Prostate gland (tissue), 2 donors: ENCODE measurements at regions not wholly inside any gene's neighbourhood (a gene's known extent, or its start where the extent isn't known, plus 50 kb on each side); places are given as distances from the start of the nearest gene placed in this dataset.

Experiments used
- DNase-seq: peaks from one replicate; pipeline ENCODE4 v3.0.0-alpha.2; 2019; ENCODE audit warnings: low spot score
- H3K27ac ChIP-seq, 2 donors: fragments of 200-600 bp; sonication (generic); 2 replicates each; pipeline ENCODE4 v1.5.1; 2017 to 2019
- H3K27me3 ChIP-seq: fragments of 200-600 bp; sonication (generic); replicated peaks from 2 replicates; pipeline ENCODE4 v1.5.1; 2019; ENCODE audit not compliant: insufficient read depth
- H3K36me3 ChIP-seq, 2 donors: fragments of 200-600 bp; sonication (generic); 1 replicate in 1 of 2; 2 replicates in 1 of 2; pipeline versions ENCODE4 v1.5.1 to v1.8.1; 2017 to 2019
- H3K4me1 ChIP-seq: fragments of 200-600 bp; sonication (generic); replicated peaks from 2 replicates; pipeline ENCODE4 v1.5.1; 2019
- H3K4me3 ChIP-seq, 2 donors: fragments of 200-600 bp; sonication (generic); 2 replicates each; pipeline ENCODE4 v1.5.1; 2017 to 2019
- H3K9me3 ChIP-seq: fragments of 200-600 bp; sonication (generic); 2 replicates; pipeline ENCODE4 v1.5.1; 2017
- POLR2A ChIP-seq: fragments of 450-650 bp; IDR thresholded peaks from one replicate; pipeline ENCODE4 v1.6.1; 2016; ENCODE audit warnings: antibody characterized with exemption, mild to moderate bottlenecking
- POLR2AphosphoS5 ChIP-seq: sonication (generic); formaldehyde crosslinking; IDR thresholded peaks from one replicate; pipeline ENCODE4 v1.6.1; 2017; ENCODE audit warnings: antibody characterized with exemption
- WGBS: methylation state at CpG from one replicate; pipeline ENCODE4 v1.1.5; 2018; 5-methylcytosine and 5-hydroxymethylcytosine counted together
- intact Hi-C: fragments of 100-400 bp; cut with DNase I; formaldehyde crosslinking; loops from one replicate; pipeline ENCODE4 v1.14.2; 2022
- TF ChIP-seq, protein P1 (sequence below), 4 experiments: fragments of 200-600 bp in 2 of 4; fragments of 450-650 bp in 2 of 4; sonication (generic) in 2 of 4; IDR thresholded peaks; 1 replicate in 3 of 4; 2 replicates in 1 of 4; pipeline ENCODE4 v1.5.1; 2016 to 2019; ENCODE audit warnings: antibody characterized with exemption in 4 of 4, mild to moderate bottlenecking in 2 of 4, moderate library complexity in 2 of 4

DNA sequence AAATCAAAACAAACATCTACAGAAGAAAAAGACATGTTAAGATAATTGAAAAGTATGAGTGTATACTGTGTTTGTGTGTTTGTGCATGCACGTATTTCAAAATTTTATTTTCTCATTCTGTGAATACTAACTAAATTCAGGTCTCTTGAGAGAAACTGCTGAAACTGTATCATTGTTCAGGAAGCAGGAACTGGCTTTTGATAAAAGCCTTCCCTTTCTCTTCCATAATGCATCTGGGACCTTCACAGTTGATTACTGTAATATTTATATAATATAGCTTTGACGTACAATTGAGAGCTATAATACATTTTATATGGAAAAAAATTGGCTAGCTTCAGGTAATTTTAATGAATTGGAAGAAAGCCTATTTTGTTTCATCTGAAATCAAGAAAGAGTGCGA lies 993.5 kb downstream of the SLC6A15 start:
- Histone ChIP-seq H3K27ac (no peak overlapping the region), H3K36me3 (no peaks in the 10 kb centered on the region), H3K4me3 (no peak overlapping the region), H3K9me3 (no peaks in the 10 kb centered on the region), H3K27me3 (no peaks in the 10 kb centered on the region), H3K4me1 (no peaks in the 10 kb centered on the region)
- WGBS, result 47% methylated on average over 3 of the region's 3 CpGs
- intact Hi-C loops, result no loop called here
- TF ChIP-seq POLR2A (no peak), POLR2AphosphoS5 (no peak)
- TF ChIP-seq, protein P1, sequence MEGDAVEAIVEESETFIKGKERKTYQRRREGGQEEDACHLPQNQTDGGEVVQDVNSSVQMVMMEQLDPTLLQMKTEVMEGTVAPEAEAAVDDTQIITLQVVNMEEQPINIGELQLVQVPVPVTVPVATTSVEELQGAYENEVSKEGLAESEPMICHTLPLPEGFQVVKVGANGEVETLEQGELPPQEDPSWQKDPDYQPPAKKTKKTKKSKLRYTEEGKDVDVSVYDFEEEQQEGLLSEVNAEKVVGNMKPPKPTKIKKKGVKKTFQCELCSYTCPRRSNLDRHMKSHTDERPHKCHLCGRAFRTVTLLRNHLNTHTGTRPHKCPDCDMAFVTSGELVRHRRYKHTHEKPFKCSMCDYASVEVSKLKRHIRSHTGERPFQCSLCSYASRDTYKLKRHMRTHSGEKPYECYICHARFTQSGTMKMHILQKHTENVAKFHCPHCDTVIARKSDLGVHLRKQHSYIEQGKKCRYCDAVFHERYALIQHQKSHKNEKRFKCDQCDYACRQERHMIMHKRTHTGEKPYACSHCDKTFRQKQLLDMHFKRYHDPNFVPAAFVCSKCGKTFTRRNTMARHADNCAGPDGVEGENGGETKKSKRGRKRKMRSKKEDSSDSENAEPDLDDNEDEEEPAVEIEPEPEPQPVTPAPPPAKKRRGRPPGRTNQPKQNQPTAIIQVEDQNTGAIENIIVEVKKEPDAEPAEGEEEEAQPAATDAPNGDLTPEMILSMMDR (IDR thresholded peaks at IDR 0.05), result no peak
- no peak for DNase-seq

DNA sequence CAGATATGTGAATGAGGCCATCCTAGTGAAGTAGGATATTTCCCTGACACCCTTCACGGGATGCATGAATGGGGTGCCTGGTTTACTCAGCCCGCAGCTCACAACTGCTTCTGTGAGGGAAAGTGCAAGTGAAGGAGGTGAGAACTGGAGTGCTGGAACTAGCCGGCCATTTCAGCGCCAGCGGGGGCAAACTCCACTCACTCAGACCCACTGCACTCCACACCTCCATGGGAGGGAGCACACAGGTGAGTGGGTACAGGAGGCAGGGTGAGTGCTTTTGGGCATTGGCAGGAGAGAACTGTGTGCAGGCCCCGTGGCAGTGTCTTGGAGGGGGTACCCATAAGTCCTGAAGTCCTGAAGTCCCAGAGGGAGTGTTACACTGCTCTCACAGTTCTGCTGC lies 1008.4 kb downstream of the SLC6A15 start:
- no peak for DNase-seq
- Histone ChIP-seq H3K4me1 (no peaks in the 10 kb centered on the region), H3K36me3 (no peaks in the 10 kb centered on the region), H3K27me3 (no peaks in the 10 kb centered on the region), H3K9me3 (no peaks in the 10 kb centered on the region), H3K4me3 (no peak overlapping the region), H3K27ac (no peak overlapping the region)
- WGBS, result 78% methylated on average over 6 of the region's 6 CpGs
- intact Hi-C loops, result no loop called here
- TF ChIP-seq POLR2A (no peak), POLR2AphosphoS5 (no peak)
- TF ChIP-seq, protein P1 (IDR thresholded peaks at IDR 0.05), result no peak

DNA sequence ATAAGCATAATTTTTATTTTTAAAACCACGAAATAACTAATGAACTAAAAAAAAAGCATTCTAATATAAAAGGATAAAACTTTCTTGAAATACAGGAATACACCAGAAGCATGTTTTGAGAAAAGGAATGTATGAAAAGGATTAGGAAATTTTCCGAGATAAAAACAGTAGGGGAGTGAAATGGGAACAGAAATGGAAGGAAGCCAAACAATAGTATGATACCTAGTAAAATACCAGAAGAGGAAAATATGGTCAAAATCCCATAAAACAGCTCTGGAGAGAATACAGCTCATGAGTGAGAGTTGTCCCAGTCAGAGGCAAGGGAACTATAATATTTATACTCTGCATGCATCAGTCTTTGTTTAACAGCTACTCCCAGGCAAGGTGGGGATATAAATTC lies 1016.2 kb downstream of the SLC6A15 start:
- H3K27me3 ChIP-seq, result no peaks in the 10 kb centered on the region
- intact Hi-C loops, result no loop called here
- H3K4me3 ChIP-seq, result no peak overlapping the region
- 56% methylated on average over 2 of the region's 2 CpGs for WGBS
- TF ChIP-seq POLR2AphosphoS5 (no peak), POLR2A (no peak)
- TF ChIP-seq, protein P1 (IDR thresholded peaks at IDR 0.05), result no peak
- H3K27ac ChIP-seq, result no peak overlapping the region
- no peaks in the 10 kb centered on the region for H3K4me1 ChIP-seq
- no peaks in the 10 kb centered on the region for H3K36me3 ChIP-seq
- no peak for DNase-seq
- no peaks in the 10 kb centered on the region for H3K9me3 ChIP-seq

GRCh38 chr12:83893101-83893500 lies 1019.5 kb downstream of the SLC6A15 start:
- H3K9me3 ChIP-seq, result no peaks in the 10 kb centered on the region

GRCh38 chr12:83889745-83890144 lies 1022.9 kb downstream of the SLC6A15 start:
- TF ChIP-seq, protein P1 (IDR thresholded peaks at IDR 0.05), result no peak
- TF ChIP-seq POLR2A (no peak), POLR2AphosphoS5 (no peak)
- H3K4me3 ChIP-seq, result no peak overlapping the region
- H3K36me3 ChIP-seq, result no peaks in the 10 kb centered on the region
- H3K9me3 ChIP-seq, result no peaks in the 10 kb centered on the region
- no peak for DNase-seq
- no peaks in the 10 kb centered on the region for H3K27me3 ChIP-seq
- intact Hi-C loops, result no loop called here
- no peak overlapping the region for H3K27ac ChIP-seq
- H3K4me1 ChIP-seq, result no peaks in the 10 kb centered on the region

More at GRCh38 chr12:83893101-83893500, 1019.5 kb downstream of the SLC6A15 start:
- Histone ChIP-seq H3K27me3 (no peaks in the 10 kb centered on the region), H3K27ac (no peak overlapping the region), H3K4me3 (no peak overlapping the region), H3K36me3 (no peaks in the 10 kb centered on the region), H3K4me1 (no peaks in the 10 kb centered on the region)
- TF ChIP-seq, protein P1 (IDR thresholded peaks at IDR 0.05), result no peak
- no peak for TF ChIP-seq POLR2A
- no peak for TF ChIP-seq POLR2AphosphoS5
- intact Hi-C loops, result no loop called here
- WGBS, result 2% methylated on average over 1 of the region's 1 CpG
- no peak for DNase-seq
